ENCODE measurements at regions not wholly inside any gene's neighbourhood (a gene's known extent, or its start where the extent isn't known, plus 50 kb on each side); places are given as distances from the start of the nearest gene placed in this dataset.
"Not testable (repeated sequence)": the region's sequence is repeated elsewhere in the genome, so short reads cannot be mapped to it uniquely, and the experiment has no call there.

DNA sequence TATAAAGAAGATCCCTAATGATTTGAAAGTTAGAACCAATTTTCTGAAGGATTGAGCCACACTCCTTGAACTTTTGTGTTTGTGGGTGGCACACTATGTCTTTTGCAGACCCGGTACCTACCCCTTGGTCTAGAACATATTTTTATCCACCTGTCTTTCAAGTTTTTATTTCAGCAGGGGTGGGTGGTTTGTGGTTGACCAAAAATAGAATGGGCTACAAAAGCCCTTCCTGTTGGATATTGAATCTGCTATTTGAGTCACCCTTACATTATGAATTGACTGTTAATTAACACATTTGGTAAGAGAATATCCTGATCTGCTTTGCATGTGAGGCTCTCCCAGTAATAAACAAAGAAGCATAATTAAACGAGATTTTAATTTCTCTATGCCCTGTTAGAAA, 401.2 kb downstream of the POTEH start:
- H3K4me3 ChIP-seq; H3K36me3 ChIP-seq; DNase-seq; H3K4me1 ChIP-seq; H3K27ac ChIP-seq; H3K27me3 ChIP-seq; intact Hi-C loops (cut with DNase I): not testable (repeated sequence)
- peaks cover 0 to 14% (median 0%) of the 10 kb centered on the region in 3 donors for H3K9me3 ChIP-seq
- 48 to 54% methylated on average over 2 of the region's 2 CpGs for WGBS, 2 donors

DNA sequence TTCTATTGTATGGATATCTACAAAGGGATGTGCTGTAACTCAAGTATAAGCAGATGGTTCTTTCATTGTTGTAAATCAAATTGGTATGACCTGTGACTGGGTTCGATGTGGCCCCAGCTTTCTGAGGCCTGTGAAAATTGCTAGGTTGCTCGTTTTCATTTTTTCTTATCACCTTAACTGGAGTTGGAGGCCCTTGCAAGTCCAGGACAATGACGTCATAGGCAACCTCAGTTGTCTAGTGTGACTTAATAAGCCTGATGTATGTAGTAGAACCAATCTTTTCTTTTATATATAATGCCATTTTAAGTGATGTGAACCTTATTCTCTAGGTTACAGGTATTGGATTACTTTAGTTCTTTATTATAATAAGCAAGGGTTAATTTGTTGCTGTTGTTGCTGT, 415.3 kb downstream of the POTEH start:
- H3K36me3 ChIP-seq; H3K27ac ChIP-seq; H3K27me3 ChIP-seq; intact Hi-C loops (cut with DNase I); H3K4me1 ChIP-seq; H3K4me3 ChIP-seq; H3K9me3 ChIP-seq; DNase-seq: not testable (repeated sequence)
- WGBS, 2 donors: 43 to 46% methylated on average over 2 to 3 of the region's 3 CpGs

DNA sequence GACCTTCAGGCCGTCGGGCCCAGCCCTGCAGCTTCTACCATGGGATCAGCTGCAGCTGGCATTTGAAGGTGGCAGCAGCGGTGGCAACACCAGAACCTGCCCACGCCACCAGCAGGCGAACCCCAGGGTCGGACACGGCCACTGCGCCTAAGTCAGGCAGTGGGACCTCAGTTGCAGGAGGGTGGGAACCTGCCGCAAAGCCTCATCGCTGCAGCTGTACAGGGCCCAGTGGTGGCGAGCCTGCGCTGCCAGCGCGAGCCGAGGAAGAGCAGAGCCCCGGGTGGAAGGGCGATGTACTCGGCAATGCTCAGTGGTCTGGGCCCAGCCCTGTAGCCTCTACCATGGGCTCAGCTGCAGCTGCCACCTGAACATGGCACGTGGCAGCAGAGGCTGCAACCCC, 441.6 kb downstream of the POTEH start:
- intact Hi-C loops (cut with DNase I); H3K9me3 ChIP-seq; H3K36me3 ChIP-seq; H3K27me3 ChIP-seq; H3K4me3 ChIP-seq; DNase-seq; H3K27ac ChIP-seq; H3K4me1 ChIP-seq: not testable (repeated sequence)
- no CpG with 5 or more reads among the region's 19 CpGs for WGBS, 2 donors

DNA sequence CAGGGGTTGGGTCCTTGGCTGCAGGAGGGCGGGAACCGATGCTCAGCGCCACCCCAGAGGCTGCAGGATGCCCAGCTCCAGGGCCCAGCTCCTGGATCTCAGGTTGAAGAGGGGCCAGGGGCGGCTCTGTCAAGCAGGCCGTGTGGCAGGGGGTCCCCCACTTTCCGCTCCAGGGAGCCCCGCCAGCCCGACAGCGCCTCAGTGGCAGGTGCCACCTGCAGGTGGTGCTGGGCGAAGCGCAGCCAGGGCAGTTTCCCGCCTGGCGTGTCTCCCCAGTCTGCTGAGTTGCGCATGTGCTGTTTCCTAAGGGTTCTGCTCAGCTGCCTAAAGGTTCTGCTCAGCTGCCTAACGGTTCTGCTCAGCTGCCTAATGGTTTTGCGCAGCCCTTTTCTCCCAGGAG, 442.1 kb downstream of the POTEH start:
- TF ChIP-seq, protein P1, sequence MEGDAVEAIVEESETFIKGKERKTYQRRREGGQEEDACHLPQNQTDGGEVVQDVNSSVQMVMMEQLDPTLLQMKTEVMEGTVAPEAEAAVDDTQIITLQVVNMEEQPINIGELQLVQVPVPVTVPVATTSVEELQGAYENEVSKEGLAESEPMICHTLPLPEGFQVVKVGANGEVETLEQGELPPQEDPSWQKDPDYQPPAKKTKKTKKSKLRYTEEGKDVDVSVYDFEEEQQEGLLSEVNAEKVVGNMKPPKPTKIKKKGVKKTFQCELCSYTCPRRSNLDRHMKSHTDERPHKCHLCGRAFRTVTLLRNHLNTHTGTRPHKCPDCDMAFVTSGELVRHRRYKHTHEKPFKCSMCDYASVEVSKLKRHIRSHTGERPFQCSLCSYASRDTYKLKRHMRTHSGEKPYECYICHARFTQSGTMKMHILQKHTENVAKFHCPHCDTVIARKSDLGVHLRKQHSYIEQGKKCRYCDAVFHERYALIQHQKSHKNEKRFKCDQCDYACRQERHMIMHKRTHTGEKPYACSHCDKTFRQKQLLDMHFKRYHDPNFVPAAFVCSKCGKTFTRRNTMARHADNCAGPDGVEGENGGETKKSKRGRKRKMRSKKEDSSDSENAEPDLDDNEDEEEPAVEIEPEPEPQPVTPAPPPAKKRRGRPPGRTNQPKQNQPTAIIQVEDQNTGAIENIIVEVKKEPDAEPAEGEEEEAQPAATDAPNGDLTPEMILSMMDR (IDR thresholded peaks at IDR 0.05): no peak
- no peak for TF ChIP-seq POLR2A (IDR thresholded peaks at IDR 0.05)
- no peak for DNase-seq
- Histone ChIP-seq H3K9me3 (peaks cover 0 to 4% (median 0%) of the 10 kb centered on the region in 3 donors), H3K27me3 (no peaks in the 10 kb centered on the region), H3K27ac (no peak overlapping the region), H3K36me3 (no peaks in the 10 kb centered on the region), H3K4me3 (no peak overlapping the region), H3K4me1 (no peaks in the 10 kb centered on the region)
- intact Hi-C loops (cut with DNase I): no loop called here
- 40 to 73% methylated on average over 2 to 8 of the region's 16 CpGs for WGBS, 2 donors

DNA sequence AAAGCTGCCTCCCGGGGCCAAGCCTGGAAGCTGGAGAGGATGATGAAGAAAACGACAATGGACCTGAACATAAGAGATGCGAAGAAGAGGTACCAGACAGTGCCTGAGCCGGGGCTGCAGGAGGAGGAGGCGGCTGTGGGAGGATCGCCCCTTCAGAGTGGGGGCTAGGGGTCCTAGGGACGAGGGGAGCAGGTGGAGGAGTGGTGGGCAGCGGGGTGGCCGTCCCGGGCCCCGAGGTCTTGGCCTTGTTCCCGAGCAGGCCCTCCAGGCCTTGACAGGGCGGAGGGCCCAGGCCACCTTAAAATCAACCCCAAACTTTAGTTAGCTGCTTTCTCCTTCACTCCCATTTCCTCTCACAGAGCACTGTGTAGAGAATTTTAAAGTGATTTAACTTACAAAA, 442.8 kb downstream of the POTEH start:
- WGBS, 2 donors: 54 to 76% methylated on average over 7 to 12 of the region's 13 CpGs
- DNase-seq; intact Hi-C loops (cut with DNase I): not testable (repeated sequence)

DNA sequence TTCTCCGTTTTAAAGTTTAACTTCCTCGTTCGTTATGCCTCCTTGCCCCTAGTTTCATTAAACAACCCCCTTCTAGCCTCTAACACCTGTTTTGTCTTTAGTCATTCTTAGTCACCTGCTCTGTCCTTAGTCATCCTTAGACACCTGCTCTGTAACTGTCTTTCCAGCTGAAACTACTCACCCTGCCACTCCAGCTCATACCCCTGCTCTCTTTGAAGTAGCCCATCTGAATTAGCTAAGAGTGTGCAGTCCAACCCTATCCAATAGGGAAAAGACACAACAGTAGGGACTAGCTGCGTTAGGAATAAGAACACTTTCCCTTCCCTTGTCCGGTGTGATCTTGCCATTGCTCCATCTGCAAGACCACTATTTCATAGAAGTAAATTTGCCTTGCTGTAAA, 446.5 kb downstream of the CCT8L2 start:
- H3K27ac ChIP-seq; DNase-seq; H3K9me3 ChIP-seq; H3K36me3 ChIP-seq; H3K4me1 ChIP-seq; H3K27me3 ChIP-seq; H3K4me3 ChIP-seq; intact Hi-C loops (cut with DNase I): not testable (repeated sequence)
- 62 to 66% methylated on average over 5 of the region's 5 CpGs for WGBS, 2 donors

More for the DNA sequence above, 442.8 kb downstream of the POTEH start:
- not testable (repeated sequence) for H3K27ac ChIP-seq, H3K9me3 ChIP-seq, H3K27me3 ChIP-seq, H3K36me3 ChIP-seq, H3K4me1 ChIP-seq, H3K4me3 ChIP-seq

DNA sequence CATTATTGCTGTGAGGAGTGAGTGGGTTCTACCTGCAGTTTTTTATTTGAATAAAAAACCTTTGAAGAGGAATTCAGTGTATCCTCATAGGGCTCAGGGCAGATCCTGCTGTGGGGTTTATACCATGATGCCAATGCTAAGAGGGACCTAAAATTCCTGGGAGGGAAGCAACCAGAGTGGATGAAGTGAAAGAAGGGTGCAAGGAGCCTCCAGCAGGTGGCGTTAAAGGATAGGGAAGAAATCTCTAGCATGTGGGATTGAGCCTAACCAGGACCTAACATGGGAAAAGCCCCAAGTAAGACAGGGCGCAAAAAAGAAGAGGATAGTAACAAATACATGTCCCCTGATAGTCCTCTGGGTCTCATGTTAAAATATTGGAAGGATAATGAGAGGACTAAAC, 445.7 kb downstream of the CCT8L2 start:
- DNase-seq; H3K4me3 ChIP-seq; H3K27me3 ChIP-seq; H3K9me3 ChIP-seq; H3K27ac ChIP-seq; H3K4me1 ChIP-seq; intact Hi-C loops (cut with DNase I); H3K36me3 ChIP-seq: not testable (repeated sequence)
- 37% methylated on average over 2 of the region's 2 CpGs for WGBS, 2 donors
- TF ChIP-seq, protein P1 (IDR thresholded peaks at IDR 0.05): peak in 1 of 6 experiments; percentile 24

DNA sequence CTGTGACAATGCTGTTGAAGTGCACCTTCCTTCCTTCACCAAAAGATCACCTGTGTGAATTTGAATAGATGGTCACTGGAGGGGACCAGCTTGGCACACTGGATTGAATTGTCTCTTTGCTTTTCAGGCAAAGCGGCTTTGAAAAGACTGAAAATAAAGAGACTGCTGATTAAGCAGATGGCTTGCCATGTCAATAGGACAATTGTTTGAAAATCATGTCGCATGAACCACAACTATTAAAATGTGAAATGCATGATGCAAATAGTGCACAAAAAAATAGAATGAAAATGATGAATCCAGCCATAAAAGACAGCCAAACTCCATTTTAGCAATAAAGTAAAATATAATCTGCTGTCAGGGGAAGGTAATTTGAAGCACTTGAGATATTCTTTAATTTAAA, 415.3 kb downstream of the CCT8L2 start:
- WGBS, 2 donors: 69 to 73% methylated on average over 2 of the region's 2 CpGs
- H3K36me3 ChIP-seq; H3K27me3 ChIP-seq; H3K4me1 ChIP-seq; H3K27ac ChIP-seq; H3K9me3 ChIP-seq; DNase-seq; H3K4me3 ChIP-seq; intact Hi-C loops (cut with DNase I): not testable (repeated sequence)

DNA sequence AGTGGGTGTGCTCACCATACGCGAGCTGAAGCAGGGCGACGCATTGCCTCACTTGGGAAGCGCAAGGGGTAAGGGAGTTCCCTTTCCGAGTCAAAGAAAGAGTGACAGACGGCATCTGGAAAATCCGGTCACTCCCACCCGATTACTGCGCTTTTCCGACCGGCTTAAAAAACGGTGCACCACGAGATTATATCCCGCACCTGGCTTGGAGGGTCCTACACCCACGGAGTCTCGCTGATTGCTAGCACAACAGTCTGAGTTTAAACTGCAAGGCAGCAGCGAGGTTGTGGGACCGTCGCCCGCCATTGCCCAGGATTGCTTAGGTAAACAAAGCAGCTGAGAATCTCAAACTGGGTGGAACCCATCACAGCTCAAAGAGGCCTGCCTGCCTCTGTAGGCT, 408.7 kb downstream of the CCT8L2 start:
- intact Hi-C loops (cut with DNase I); H3K4me1 ChIP-seq; DNase-seq; H3K36me3 ChIP-seq; H3K4me3 ChIP-seq; H3K27me3 ChIP-seq; H3K9me3 ChIP-seq; H3K27ac ChIP-seq: not testable (repeated sequence)
- WGBS, 2 donors: 80 to 83% methylated on average over 13 to 18 of the region's 21 CpGs

Small RNAs in the stretch of these regions (small RNA-seq; reads per million reads assigned to genes)
- 0 reads per million in 4 donors for gene RF00026
